ENCODE measurements at regions not wholly inside any gene's neighbourhood (a gene's known extent, or its start where the extent isn't known, plus 50 kb on each side); places are given as distances from the start of the nearest gene placed in this dataset.
"Not testable (repeated sequence)": the region's sequence is repeated elsewhere in the genome, so short reads cannot be mapped to it uniquely, and the experiment has no call there.

DNA sequence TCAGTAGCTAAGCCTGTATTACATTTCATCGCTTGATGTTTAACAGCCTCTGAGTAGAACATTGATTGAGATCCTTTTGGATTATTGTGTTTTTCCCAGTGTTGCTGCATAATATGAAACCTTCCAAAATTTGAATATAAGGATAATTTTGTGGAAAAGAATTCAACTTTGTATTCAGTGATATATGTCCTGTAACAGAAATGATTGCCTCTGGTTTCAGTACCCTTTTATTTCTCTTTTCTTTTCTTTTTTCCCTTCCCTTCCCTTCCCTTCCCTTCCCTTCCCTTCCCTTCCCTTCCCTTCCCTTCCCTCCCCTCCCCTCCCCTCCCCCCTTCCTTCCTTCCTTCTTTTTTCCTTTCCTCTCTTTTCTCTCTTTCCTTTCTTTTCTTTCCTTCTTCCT lies 74.6 kb downstream of the UTRN start:
- DNase-seq (ENCODE audit: low read depth) = no peak

DNA sequence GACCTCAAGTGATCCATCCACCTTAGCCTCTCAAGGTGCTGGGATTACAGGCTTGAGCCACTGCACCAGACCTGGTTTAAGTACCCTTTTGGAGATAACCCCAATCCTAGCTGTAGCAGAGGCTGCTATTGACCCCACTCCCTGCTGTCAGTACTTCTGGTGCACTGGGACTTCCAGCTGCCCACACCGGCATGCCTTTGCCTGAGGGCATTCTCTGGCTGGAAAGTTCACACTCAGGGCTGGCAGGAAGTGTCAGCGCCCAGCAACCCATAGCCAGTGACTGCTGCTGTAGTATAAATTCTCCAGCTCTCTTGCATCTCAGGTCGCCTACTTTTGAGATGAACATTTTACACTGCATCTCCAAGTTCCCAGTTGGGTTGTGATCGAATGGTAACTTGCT lies 75.3 kb downstream of the UTRN start:
- no peak for DNase-seq (ENCODE audit: low read depth)

DNA sequence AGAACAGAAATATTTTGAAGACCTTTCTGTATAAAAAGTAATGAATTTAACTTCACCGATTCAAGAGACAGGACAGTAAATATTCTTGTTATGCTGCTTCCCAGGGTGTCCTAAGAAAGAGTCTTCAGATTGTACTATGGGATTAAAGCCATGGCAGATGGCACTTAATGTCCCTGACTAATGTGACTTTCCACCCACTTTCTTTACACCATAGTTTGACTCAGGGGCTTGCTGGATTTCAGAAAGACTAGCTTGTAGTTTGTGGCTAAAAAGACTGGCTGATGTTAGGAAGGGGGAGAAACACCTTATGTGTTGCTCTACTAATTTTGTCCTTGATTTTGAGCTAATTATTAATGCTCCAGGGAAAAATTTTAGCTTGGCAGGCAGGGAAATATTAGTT lies 75.9 kb downstream of the UTRN start:
- no peak for DNase-seq (ENCODE audit: low read depth)

DNA sequence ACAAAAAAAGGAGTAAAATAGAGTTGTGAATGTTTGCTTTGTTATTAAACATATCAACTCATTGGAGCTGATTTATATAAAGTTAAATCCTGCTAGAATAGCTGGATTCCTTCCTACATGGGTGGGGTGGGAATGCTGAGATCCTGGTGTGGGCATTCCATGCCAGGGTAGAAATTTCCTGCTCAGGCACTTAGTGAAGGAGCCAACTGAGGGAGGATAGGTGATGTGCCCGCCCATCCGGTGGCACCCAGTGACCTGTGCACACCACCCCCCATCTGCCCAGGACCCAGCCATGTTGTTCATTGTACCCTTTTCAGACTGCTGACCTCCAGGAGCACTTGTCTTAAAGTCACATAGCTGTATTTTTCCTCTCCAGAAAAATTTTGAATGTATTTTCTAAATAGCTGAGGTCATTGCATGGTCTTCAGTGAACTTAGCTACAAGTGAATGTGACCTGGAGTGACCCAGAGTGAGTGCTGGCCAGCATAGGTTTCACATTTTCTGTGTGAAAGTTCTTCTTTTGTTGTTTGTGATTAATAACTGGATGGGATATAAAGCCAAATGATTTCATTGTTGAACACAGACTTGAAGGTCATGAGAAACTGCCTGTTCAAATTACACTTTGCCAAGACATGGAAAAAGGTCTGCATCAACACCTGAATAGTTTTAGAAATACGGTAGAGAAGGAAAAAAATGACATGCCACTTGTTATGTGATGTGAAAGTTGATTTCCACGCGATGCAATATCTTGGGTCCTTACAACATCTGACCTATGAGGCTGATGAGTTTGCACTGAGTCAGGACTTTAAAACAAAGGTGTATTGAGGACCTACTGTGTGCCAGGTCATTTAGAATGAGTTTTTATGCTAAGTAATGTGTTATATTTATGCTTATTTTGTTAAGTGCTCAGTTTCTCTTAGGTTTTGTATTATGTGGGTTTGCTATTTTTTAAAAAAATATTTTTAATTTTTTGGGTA lies 77.2 kb downstream of the UTRN start:
- DNase-seq (ENCODE audit: low read depth) = no peak

DNA sequence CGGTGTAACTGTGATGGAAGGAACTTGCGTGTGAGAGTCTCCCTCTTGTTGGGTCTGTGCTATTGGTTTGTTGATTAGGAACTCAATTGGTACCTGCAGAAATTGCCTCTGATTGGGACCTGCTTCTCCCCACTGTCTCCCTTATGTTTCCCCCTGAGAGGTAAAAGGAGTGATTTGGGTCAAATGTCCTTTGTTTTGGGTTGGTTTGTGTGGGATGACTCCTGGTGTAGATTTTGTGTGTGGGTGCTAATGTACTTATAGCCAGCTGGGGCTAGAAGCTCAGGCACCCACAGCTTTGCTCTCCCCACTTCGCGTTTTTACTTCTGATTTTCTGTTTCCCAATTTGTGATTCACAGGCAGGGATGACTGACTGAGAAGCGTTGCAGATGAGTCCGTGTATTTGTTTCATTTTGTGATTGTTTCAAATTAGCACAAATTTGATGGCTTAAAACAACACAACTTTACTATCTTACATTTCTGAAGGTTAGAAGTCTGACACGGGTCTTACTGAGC lies 79.1 kb downstream of the UTRN start:
- no peak for DNase-seq (ENCODE audit: low read depth)

DNA sequence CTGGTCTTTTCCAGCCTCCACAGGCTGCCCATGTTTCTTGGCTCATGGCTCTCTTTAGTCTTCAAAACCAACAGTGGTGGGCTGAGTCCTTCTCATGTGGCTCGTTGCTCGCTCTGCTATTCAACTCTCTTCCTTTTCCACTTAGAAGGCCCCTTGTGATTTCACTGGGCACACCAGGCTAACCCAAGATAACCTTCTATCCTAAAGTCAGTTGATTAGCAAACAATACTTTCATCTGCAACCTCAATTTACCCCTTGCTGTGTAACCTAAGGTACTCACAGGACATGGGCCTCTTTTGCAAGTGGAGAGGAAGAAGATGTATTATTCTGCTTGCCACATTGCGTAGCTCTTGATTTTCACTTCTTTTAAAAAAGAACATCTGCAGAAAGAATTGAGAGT lies 79.6 kb downstream of the UTRN start:
- DNase-seq (ENCODE audit: low read depth) = no peak

DNA sequence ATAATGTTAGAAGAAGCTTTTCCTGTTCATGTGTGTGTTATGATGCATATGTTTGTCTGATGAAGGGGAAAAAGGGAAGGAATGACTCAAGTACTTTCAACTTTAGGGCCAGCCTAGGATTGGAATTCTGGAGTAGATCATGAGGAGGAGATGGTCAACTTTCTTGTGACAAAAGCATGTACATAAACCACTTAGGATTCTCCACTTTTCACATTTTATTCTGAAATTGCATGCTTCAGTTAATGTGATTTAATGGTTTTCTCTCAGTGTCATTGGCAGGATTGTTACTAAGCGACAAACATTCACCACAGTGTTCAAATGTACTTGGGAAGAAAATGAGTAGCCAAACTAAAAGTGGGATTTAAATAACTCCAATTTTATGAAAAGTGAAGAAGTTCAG lies 80.1 kb downstream of the UTRN start:
- no peak for DNase-seq (ENCODE audit: low read depth)

DNA sequence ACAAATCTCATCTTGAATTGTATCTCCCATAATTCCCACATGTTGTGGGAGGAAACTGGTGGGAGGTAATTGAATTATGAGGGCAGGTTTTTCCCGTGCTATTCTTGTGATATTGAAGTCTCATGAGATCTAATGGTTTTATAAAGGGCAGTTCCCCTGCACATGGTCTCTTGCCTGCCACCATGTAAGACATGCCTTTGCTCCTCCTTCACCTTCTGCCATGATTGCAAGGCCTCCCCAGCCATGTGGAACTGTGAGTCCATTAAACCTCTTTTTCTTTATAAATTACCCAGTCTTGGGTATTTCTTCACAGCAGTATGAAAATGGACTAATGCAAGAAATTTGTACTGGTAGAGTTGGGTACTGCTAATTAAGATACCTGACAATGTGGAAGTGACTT lies 84.6 kb downstream of the UTRN start:
- DNase-seq (ENCODE audit: low read depth) = not testable (repeated sequence)

DNA sequence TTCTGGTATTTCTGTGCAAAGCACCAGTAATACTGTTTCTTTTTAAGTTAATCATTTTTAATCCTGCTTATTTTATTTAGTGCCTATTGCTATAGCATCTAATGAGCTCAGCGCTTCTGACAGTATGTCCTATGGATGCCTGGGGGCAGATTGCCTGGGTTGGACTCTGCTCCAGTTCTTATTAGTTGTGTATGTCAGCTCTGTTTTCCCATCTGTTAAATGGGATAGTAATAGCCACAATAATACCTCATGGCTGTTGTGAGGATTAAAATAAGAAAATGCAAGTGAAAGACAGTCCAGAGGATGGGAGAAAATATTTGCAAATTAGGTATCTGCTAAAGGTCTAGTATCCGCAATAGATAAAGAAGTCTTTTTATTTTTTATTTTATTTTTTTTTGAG lies 87.0 kb downstream of the UTRN start:
- DNase-seq (ENCODE audit: low read depth) = no peak

DNA sequence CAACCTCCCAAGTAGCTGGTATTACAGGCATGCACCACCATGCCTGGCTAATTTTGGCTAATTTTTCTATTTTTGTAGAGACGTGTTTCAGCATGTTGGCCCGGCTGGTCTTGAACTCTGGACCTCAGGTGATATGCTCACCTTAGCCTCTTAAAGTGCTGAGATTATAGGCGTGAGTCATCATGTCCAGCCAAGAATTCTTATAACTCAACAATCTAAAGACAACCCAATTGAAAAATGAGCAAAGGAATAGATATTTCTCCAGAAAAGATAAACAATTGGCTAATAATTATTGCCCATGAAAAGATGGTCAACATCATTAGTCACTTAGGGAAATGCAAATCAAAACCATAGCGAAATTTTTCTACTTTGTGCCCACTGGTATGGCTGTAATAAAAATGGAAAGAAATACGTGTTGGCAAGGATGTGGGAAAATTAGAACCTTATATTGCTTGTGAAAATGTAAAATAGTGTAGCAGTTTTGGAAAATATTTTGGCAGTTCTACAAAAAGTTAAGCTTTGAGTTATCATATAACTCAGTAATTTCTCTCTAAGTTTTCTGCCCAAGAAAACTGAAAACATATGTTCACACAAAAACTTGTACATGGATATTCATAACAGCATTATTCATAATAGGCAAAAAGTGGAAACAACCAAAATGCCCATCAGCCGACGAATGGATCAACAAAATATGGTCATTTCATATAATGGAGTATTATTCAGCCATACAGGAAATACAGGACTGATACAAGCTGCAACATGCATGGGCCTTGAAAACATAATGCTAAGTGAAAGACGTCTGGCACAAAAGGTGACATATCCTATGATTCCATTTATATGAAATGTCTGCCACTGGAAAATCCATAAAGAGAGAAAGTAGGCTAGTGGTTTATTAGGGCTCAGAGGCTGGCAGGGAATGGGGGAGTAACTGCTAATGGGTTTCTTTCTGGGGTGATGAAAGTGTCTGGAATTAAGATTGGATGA lies 87.8 kb downstream of the UTRN start:
- no peak for DNase-seq (ENCODE audit: low read depth)

DNA sequence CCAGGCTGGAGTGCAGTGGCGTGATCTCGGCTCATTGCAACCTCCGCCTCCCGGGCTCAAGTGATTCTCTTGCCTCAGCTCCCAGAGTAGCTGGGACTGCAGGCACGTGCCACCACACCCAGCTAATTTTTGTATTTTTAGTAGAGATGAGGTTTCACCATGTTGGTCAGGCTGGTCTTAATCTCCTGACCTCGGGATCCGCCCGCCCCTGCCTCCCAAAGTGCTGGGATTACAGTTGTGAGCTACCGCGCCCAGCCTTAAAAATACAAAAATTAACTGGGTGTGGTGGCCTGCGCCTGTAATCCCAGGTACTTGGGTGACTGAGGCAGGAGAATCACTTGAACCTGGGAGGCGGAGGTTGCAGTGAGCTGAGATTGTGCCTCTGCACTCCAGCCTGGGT lies 89.4 kb downstream of the UTRN start:
- DNase-seq (ENCODE audit: low read depth) = not testable (repeated sequence)

DNA sequence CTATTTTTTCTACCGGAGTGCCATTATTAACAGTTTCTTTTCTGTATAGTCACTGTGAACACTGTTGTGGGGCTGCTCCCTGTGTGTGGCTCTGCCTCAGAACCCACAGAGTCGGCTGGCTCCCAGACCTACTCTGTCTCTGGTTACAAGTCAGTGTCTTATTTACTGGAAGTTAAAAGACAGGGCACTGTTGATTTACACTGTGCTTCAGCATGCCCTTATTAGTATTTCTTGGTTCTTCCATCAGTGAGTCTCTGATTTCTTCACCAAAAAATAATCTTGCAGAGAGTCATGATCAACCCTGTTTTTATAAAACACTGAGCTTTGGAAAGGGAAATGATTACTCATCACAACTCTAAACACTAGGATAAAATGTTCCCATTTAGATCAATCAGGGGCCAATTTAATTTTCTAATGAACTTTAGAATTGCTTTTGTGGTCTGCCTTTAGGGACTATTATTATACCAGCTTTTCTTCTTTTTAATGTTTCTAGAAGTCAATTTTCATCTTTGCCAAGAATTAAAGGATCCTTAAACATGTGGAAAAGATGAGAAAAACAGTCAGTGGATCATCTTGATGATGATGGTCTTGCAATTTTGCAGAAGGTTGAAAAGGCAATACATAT lies 92.6 kb downstream of the UTRN start:
- no peak for DNase-seq (ENCODE audit: low read depth)

DNA sequence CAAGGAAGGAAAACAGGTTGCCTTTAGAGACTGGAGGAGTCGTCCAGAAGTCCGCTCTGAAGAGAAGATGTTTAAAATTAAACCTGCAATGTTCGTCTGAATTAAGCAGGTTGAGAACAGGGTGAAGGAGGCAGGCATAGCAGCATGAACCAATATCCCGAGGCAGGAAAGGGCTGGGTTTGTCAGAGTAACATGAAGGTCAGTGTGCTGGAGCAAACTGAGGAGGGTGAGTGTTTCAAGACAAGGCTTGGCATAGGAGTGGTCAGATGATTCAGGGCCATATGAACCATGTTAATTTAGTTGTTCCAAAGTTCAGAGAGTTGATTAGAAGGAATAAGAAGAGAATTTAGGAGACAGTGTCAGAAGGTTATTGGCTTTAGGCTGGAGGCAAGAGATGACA lies 93.3 kb downstream of the UTRN start:
- DNase-seq (ENCODE audit: low read depth) = no peak

DNA sequence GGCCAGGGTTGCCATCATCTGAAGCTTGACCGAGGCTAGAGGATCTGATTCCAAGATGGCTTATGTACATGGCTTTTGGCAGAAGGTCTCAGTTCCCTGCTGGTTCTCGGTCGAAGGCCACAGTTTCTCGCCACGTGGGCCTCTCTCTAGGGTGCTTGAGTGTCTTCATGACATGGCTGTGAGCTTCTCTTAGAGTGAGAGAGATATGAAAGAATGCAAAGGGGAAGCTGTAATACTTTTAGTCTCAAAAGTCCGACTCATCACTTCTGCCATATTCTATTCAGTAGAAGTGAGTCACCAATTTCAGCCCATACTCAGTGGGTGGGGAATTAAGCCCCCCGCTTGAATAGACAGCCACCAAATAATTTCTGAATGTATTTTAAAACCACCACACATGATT lies 94.2 kb downstream of the UTRN start:
- DNase-seq (ENCODE audit: low read depth) = no peak

DNA sequence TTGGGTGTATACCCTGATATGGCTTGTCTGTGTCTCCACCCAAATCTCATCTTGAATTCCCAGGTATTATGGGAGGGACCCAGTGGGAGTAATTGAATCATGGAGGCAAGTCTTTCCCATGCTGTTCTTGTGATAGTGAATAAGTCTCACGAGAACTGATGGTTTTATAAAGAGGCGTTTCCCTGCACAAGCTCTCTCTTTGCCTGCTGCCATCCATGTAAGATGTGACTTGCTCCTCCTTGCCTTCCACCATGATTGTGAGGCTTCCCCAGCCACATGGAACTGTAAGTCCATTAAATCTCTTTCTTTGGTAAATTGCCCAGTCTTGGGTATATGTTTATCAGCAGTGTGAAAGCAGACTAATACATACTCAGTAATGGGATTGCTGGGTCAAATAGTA lies 96.4 kb downstream of the UTRN start:
- DNase-seq (ENCODE audit: low read depth) = not testable (repeated sequence)

DNA sequence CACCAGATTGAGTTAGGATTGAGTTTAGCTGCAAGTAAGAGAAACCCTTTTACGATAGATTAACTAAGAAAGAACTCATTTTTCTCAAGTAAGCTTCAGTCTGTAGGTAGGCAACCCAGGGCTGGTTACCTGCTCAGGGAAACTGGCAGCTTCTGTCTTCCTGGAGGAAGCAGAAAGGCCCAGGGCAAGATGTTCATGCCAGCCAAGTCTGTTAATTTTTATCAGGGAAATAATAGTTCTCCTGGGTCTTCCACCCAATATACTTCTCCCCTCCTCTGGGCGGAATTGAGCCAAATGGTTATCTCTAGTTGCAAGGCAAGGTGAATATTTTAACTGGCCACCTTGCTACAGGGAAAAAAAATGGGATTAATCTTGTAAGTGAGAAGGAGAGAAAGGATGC lies 98.2 kb downstream of the UTRN start:
- DNase-seq (ENCODE audit: low read depth) = no peak

DNA sequence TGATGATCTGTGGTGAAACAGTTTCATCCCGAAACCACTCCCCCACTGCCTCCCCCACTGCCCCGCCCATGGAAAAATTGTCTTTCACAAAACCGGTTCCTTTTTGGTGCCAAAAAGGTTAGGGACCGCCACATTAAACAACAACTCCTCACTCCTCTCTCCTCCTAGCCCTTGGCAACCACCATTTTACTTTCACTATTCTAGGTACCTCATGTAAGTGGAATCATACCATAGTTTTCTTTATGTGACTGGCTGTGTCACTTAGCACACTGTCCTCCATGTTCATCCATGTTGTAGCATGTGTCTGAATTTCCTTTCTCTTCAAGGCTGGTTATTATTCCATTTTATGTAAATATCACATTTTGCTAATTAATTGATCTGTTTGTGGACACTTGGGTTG lies 99.3 kb downstream of the UTRN start:
- DNase-seq (ENCODE audit: low read depth) = no peak

DNA sequence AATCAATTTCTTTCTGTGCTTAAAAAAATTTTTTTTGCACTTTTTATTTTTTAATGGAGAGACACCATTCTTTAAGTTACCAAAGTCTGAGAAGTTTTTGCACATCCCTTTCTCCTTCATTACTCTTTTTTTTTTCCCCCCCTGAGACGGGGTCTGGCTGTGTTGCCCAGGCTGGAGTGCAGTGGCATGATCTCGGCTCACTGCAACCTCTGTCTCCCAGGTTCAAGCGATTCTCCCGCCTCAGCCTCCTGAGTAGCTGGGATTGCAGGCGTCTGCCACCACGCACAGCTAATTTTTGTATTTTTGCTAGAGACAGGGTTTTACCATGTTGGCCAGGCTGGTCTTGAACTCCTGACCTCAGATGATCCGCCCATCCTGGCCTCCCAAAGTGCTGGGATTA lies 104.3 kb downstream of the UTRN start:
- DNase-seq (ENCODE audit: low read depth) = not testable (repeated sequence)

DNA sequence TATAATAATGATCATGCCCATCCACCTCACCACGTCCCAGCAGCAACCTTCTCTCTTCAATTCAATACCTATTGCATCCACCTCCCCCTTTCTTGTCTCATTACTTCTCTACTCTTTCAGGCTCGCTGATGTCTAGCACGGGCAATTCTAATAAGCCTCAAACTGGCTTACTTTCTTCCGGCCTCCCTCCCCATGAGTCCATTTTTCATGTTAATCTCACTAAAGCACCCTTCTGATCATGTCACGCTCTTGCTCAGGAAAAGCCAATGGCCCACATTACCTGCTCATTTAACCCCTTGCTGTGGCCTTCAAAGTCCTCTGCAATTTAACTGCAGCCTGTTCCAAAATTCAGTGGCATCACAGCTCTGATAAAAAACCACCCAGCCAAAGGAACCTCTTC lies 105.1 kb downstream of the UTRN start:
- DNase-seq (ENCODE audit: low read depth) = no peak

DNA sequence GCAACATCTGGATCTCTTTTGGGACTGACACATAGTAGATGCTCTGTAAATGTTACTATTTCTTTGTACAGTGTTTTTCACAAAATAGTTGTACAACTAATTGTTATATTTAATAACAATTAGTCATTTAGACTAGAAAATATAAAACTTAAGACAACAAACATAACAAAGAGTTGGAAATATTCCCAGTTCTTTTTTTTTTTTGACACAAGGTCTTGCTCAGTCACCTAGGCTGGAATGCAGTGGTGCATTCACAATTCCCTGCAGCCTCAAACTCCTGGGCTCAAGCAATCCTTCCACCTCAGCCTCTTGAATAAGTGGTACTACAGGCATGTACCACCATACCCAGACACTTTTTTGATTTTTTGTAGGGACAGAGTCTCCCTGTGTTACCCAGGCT lies 105.8 kb downstream of the UTRN start:
- no peak for DNase-seq (ENCODE audit: low read depth)

DNA sequence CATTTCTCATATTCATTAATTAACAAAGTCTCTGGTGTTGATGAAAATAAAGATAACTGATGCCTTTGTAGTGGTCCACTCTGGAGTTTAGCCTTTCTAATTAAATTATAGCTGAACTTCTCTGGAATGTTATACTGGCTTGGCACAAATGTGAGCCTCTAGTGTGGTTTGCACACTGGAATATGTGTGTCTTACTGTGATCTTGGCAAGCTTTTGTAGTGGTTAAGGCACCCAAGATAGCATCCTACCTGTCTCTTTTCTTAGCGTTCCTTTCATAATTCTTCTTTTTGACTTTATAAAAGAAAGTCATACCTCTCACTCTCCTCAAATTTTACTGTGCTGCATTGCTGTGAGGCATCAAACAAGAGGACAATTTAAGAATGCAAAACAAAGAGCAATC lies 107.4 kb downstream of the UTRN start:
- DNase-seq (ENCODE audit: low read depth) = no peak

DNA sequence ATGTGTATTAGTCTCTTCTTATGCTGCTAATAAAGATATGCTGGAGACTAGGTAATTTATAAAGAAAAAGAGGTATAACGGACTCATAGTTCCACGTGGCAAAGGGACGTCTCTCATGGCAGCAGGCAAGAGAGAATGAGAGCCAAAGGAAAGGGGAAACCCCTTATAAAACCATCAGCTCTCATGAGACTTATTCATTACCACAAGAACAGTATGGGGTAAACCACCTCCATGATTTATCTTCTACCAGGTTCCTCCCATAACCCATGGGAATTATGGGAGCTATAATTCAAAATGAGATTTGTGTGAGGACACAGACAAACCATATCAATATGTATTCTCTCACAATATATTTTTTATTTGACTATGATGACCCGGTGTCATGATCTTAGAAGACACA lies 109.1 kb downstream of the UTRN start:
- DNase-seq (ENCODE audit: low read depth) = no peak

Measured in activated gamma-delta T cell treated with anti-CD3 and anti-CD28 coated beads, Interleukin-2, amount 50 U/mL, for 16 hours (primary cell).